ENCODE measurements at regions not wholly inside any gene's neighbourhood (a gene's known extent, or its start where the extent isn't known, plus 50 kb on each side); places are given as distances from the start of the nearest gene placed in this dataset.
"Not testable (repeated sequence)": the region's sequence is repeated elsewhere in the genome, so short reads cannot be mapped to it uniquely, and the experiment has no call there.

DNA sequence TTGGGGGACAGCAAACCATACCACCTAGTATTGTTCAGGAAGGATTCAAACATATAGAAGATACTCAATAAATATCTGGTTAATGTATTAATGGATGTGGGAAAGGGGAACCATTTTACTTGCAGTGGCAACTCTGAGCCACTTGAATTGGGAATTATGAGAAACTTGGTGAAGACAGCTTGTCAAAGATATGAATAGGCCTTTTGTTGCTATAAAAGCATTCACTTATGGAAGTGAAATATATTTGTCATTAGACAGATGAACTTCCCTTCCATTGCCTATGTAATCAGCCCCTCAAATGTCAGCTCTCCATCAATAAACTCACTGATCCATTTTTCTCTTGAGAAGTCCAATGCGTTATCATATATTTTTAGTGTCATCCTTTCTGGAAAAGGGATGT is 56.1 kb downstream of the GPR85 start:
- no peak for DNase-seq (ENCODE audit: low spot score)

- no peak for DNase-seq (ENCODE audit: low spot score)
Measured at GRCh38 chr7:113026941-113027340, 59.7 kb downstream of the GPR85 start.

DNA sequence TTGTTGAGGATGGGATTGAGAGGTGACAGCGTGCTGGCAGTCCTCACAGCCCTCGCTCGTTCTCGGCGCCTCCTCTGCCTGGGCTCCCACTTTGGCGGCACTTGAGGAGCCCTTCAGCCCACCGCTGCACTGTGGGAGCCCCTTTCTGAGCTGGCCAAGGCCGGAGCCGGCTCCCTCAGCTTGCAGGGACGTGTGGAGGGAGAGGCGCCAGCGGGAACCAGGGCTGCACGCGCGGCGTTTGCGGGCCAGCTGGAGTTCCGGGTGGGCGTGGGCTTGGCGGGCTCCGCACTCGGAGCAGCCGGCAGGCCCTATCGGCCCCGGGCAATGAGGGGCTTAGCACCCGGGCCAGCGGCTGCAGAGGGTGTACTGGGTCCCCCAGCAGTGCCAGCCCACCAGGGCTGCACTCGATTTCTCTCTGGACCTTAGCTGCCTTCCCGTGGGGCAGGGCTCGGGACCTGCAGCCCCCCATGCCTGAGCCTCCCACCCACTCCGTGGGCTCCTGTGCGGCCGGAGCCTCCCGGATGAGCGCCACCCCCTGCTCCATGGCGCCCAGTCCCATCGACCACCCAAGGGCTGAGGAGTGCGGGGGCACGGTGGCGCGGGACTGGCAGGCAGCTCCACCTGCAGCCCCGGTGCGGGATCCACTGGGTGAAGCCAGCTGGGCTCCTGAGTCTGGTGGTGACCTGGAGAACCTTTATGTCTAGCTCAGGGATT is 69.3 kb downstream of the GPR85 start:
- DNase-seq (ENCODE audit: low spot score) = not testable (repeated sequence)

GRCh38 chr7:113015034-113015645 is 71.5 kb downstream of the GPR85 start:
- peak; percentile 37 for DNase-seq (ENCODE audit: low spot score)

- DNase-seq (ENCODE audit: low spot score) = no peak
Measured at GRCh38 chr7:113013761-113014449, 72.7 kb downstream of the GPR85 start.

GRCh38 chr7:113012862-113013261 is 73.8 kb downstream of the GPR85 start:
- not testable (repeated sequence) for DNase-seq (ENCODE audit: low spot score)

DNA sequence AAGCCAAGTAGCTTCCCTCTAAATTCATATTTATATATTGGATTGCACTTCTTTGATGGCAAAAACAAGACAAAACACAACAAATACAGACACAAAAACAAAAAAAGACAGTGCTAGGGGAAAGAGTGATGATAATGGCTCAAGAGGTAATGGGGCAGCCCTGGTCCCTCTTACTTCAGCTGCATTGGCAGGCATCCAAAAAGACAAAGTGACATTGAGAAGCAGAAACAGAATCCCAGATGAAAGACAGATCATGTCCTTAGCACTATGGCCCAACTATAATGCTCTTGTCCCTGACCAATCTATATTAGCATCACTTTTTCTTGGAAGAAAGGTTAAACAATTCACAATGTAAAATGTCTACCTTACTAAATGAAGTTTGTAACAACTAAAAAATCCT is 76.2 kb downstream of the GPR85 start:
- DNase-seq (ENCODE audit: low spot score) = no peak

- DNase-seq (ENCODE audit: low spot score) = no peak
Measured at GRCh38 chr7:113008755-113009154, 77.9 kb downstream of the GPR85 start.

DNA sequence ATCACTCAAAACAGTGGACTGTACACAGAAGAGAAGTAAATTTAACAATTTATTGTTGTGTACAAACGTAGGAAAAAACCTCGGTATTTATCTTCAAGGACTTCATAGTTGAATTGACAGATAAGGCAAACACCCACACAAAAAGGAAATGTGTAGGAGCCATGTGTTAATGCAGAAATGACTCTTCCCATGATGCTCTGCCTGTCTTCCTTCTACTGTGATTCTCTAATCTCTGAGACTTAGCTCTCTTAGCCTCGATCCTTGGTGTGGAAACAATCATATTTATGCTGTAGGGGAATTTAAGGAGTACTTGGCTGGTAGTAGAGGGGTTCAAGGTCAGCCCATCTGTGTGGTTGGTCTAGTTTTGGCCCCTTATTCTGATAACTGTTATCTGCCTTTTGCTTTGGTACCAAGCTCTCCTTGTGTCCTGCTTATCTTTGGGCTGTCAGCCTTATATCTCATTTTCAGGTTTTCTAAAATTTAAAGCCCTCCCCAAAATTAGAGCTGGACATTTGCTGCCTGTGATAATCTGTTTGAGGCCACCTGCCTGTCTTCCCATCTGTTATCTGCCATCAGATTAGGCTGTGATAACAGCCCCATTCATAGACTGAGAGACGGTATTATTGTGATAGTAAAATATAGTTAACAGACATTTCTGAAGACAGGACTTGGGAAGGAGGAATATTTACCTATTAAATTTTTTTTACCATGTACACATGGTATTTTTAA is 81.7 kb downstream of the GPR85 start:
- no peak for DNase-seq (ENCODE audit: low spot score)

GRCh38 chr7:113000316-113001020 is 86.2 kb downstream of the GPR85 start:
- no peak for DNase-seq (ENCODE audit: low spot score)

DNA sequence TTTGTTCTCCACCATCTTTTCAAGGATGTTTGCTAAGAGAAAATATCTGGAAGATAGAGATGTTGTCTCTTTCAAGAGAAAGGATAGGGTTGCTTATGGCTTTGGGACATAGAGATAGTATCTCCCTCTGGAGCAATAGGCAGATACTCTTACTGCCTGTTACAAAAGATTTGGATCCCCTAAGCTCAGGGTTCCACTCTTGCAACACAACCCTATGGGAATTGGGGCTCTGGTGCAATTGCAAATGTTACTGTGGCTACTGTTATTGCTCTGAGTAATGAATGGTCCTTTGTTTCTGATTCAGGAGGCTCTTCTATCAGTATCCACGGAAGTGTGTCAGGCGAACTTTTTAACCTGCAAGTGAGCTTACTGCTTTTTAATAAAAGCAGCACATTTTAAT is 88.8 kb downstream of the GPR85 start:
- peak; percentile 2 for DNase-seq (ENCODE audit: low spot score)

DNA sequence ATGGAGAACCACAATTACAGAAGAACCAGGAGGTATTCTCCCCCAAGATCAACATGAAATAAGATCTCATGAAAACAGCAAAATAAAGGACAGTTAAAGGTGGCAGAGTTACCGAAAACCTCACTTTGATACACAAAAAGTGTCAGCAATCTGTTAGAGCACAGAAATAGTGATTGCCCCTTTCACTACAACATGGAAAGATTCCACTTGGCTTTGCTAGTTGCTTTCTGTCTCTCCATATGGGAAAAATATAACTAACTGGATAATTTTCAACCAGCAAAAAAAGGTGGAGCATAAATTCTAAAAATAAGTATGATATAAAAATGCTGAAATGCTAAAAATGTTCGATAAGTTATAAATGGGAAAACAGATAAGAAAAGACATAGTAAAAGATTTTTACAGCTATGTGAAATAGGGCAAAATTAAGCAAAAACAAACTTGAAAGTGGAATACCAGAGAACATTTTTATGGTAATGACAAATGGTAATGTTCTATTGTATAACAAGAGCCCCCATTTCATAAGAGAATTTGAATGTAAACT is 90.2 kb downstream of the GPR85 start:
- DNase-seq (ENCODE audit: low spot score) = no peak

DNA sequence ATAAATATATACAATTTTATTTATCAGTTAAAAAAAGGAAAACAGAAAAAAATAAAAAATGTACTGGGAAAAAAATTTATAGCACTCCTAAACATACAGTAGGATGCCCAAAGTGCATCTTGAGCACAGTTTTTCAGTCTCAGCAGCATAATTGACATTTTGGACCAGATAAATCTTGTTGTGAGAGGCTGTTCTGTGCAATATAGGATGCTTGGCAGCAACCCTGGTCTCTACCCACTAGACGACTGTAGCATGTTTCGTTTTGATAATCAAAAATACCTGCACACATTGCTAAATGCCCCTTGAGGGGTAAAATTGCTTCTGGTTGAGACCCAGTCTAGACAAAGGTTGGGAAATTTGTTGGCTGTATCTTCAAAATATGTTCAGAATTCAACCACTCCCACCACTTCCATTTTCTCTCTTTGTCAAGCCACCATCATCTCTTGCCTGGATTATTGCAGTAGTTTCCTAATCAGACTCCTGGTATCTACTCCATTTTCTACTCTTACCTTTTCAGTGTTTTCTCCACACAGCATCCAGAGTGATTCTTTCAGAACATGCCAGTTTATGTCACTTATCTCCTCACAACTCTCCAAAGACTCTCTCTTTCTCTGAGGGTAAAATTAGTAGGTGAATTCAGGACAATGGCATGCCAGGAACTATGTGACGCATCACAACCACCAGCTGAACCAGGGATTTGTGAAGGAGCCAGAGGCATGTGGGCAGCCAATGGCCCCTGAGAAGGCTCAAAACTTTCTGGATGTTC is 91.4 kb downstream of the GPR85 start:
- DNase-seq (ENCODE audit: low spot score) = no peak

DNA sequence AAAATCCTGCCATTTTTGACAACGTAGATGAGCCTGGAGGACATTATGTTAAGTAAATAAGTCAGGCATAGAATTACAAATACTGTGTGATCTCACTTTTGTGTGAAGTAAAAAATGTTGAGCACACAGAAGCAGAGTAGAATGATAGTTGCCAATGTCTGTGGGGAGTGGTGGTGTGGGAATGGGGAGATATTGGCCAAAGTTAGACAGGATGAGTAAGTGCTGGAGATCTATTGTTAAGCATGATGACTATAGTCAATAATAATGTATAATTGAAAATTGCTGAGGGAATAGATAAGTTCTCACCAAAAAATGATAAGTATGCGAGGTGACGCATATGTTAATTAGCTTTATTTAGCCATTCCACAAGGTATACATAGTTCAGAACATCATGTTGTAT is 92.0 kb downstream of the GPR85 start:
- no peak for DNase-seq (ENCODE audit: low spot score)

GRCh38 chr7:112990624-112991023 is 96.0 kb downstream of the GPR85 start:
- no peak for DNase-seq (ENCODE audit: low spot score)

DNA sequence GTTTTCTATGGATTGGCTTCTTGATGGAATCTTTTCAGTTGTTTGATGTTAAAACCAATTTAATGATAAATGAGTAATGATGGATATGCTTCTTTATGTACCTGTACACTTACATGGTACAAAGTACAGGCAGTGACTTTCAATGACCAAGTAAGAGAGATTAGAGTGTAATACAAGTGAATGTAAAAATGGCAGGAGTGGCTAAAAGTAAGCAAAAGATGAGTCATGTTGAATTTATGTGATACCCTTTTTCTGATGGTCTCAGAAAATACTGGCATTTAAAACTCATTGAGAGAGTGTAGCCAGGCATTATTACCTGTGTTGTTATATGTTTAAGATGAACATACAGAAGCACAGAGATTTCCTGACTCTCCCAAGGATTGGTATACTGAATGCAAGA is 97.1 kb downstream of the GPR85 start:
- DNase-seq (ENCODE audit: low spot score) = no peak

DNA sequence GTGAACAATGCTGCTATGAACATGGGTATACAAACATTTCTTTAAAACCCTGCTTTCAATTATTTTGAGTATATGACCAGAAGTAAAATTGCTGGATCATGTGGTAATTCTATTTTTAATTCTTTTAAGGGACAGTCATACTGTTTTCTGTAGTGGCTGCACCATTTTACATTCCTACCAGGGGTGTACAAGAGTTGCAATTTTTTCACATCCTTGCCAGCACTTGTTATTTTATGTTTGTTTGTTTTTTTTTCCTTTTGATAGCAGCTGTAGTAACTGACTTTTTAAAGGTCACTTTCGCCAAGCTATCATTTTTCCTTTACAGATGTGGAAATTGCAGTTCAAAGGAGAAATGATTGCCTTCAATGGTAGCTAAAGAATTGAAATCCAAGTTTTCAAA is 99.5 kb downstream of the GPR85 start:
- no peak for DNase-seq (ENCODE audit: low spot score)

DNA sequence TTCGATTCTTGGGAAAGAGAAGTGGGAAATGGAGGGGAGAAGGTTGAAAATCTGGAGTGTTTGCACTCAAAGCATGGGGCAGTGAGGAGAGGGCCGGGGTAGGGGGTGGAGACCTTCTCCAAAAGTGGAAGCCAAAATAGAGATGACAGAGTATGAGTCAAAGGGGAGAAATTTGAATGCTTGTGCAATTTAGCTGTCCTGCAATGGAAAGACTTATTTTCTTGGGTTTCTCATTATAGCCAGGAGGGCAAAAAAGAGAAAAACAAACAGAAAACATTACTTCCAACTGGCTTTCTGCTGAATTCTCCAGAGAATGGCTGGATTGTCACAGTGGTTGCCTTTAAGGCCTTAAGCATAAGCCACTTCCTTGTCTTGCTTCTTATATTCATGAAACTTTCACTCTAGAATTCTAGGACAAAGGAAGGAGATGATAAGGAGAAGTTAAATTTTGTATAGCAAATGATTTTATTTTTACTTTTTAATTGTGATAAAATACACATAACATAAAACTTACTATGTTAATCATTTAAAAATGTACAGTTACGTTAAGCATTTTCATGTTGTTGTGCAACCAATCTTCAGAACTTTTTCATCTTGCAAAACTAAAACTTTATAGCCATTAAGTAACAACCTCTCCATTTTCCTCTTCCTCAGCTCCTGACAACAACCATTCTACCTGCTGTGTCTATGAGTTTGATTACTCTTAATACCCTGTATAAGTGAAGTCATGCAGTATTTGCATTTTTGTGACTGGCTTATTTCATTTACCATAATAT is 100.2 kb downstream of the GPR85 start:
- no peak for DNase-seq (ENCODE audit: low spot score)

DNA sequence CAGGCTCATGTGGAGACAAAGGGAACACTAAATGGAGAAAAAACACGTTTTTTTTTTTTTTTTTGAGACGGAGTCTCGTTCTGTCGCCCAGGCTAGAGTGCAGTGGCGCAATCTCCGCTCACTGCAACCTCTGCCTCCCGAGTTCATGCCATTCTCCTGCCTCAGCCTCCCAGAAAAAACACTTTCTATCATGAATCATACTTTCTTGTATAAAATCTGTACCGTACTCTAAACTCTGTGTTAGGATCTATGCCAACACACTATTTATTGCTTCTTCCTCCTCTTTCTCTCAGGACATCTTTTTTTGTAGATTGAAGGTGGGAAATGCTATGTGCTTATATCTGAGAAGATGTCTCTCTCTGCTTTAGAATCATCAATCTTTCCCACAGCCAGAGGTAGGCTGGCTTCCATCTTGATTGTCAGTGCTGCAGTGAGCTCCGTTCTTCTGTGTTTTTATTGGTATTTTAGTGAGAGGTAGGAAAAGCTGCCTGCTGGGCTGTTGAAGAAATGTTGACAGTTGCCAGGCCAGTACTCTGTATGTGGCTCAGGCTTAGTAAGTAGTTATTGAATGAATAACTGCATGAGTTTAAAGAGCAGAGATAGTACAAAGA is 101.1 kb downstream of the GPR85 start:
- no peak for DNase-seq (ENCODE audit: low spot score)

Measured in pons (tissue), 1 donor.